ENCODE measurements at regions not wholly inside any gene's neighbourhood (a gene's known extent, or its start where the extent isn't known, plus 50 kb on each side); places are given as distances from the start of the nearest gene placed in this dataset.
"Not testable (repeated sequence)": the region's sequence is repeated elsewhere in the genome, so short reads cannot be mapped to it uniquely, and the experiment has no call there.

DNA sequence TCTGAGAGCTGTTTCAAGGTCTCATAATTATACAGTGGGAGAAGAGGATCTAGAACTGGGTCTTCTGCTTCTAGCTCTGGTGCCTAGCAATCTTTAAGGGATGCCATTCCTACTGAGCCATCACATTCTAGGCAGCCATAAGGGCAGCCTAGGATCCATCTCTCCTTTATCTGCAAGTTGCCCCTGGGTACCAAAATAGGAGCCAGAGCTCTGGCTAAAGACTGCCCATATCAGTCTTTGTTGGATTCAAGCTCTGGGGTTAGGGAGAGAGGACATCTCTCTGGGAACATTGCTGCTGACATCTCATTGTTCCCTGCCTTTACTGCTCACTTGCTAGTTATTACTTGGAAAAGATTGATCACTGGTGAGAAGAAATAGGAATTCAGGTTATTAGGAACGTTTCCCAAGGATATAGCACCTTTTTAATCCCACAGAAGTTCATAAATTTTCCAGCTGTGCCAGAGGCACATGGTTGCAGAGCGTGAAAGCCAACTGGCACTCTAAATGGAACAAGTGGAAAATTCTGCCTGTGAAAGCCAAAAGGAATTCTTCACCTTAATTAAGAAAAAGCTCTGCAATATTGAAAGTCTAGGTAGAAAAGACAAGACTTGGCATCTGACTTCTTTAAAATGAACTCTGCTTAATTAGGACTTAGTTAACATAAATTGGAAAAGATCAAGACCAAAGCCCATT lies 102.2 kb downstream of the CDC42EP3 start:
- H2AFZ ChIP-seq (ENCODE audit: low read length, unreplicated experiment): peak overlapping the region; percentile 72
- no peaks in the 10 kb centered on the region for H3K79me2 ChIP-seq (ENCODE audit: control insufficient read depth, insufficient read depth, low read length, unreplicated experiment)
- no peaks in the 10 kb centered on the region for H3K27me3 ChIP-seq (ENCODE audit: insufficient read depth, low read length)
- H3K27ac ChIP-seq (ENCODE audit: low read depth, low read length): peak overlapping the region; percentile 93
- no peaks in the 10 kb centered on the region for H3K36me3 ChIP-seq (ENCODE audit: insufficient read depth, low read length)
- peaks cover 71% of the 10 kb centered on the region for H3K4me1 ChIP-seq (ENCODE audit: control insufficient read depth, insufficient read depth, low read length, unreplicated experiment)
- H3K4me3 ChIP-seq (ENCODE audit: low read depth, low read length): no peak overlapping the region

DNA sequence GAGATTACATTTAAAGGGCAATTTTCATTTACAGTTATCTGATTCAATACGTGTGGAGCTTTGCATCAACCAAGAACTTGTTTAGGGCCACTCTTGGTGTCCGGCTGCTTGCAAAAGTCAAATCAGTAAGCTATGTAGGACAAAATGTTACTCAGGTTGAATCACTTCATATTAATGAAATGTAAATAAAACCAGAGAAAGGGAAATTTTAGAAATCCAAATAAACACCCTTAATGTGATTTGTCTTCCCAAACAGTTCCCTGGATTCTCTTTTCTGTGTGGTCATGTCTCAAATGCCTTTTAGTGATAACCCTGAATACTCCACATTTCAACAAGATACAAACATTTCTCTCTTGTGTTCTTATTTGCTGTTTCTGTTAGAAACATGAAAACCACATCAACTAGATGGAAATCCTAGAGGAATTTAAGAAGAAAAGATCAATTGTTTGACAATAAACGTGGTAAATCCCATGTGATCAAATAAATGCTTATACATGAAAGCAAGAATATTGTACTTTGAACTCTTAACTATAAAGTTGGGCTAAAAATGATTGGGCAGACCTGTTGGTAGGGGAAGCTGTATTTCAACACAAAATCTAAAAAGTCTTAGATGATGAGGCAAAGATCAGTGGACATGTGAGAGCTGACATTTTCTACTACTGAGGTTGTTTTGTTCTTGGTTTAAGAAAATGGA lies 101.3 kb downstream of the CDC42EP3 start:
- Histone ChIP-seq H3K4me3 (ENCODE audit: low read depth, low read length) (peak overlapping the region; percentile 36; the same call in 1 of the 2 replicates), H3K79me2 (ENCODE audit: control insufficient read depth, insufficient read depth, low read length, unreplicated experiment) (no peaks in the 10 kb centered on the region), H3K27me3 (ENCODE audit: insufficient read depth, low read length) (no peaks in the 10 kb centered on the region), H2AFZ (ENCODE audit: low read length, unreplicated experiment) (peak overlapping the region; percentile 72), H3K4me1 (ENCODE audit: control insufficient read depth, insufficient read depth, low read length, unreplicated experiment) (peaks cover 72% of the 10 kb centered on the region), H3K27ac (ENCODE audit: low read depth, low read length) (peak overlapping the region; percentile 93), H3K36me3 (ENCODE audit: insufficient read depth, low read length) (no peaks in the 10 kb centered on the region)

DNA sequence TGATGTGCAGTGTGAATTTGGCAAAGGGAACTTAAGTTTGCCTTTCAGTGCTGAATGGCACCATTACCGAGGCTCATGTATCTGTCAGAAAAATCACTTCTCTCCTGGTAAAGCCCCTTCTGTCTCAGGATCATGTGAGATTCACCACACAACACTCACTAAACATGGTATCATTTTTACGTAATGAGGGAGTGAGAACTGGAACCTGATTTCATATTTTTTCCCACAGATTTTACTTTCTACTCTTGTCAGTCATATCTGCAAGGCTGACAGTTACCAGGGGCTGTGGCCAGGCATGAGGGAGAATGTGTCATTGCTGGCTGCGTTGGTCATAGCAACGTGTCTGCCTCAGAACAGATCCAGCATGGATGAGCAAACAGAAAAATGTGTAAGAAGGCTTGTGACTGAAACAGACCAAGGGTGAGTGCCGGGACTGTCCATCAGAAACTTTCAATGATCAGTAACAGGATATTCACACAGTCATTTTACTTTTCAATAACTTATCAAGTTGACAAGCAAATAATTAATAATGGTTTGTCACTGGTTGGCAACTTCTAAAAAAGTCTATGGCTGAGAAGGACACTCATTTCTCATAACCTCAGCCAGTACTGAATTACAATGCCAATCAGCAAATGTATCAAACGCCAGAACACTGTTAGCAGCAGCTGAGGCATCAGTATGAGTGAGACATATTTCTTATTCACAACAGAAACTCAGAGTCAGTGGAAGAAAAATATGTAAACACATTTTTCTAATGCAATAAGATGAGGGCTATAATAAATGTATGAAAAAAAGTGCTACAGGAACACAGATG lies 100.5 kb downstream of the CDC42EP3 start:
- no peaks in the 10 kb centered on the region for H3K36me3 ChIP-seq (ENCODE audit: insufficient read depth, low read length)
- H3K27ac ChIP-seq (ENCODE audit: low read depth, low read length): peak overlapping the region; percentile 93
- no peaks in the 10 kb centered on the region for H3K79me2 ChIP-seq (ENCODE audit: control insufficient read depth, insufficient read depth, low read length, unreplicated experiment)
- peaks cover 72% of the 10 kb centered on the region for H3K4me1 ChIP-seq (ENCODE audit: control insufficient read depth, insufficient read depth, low read length, unreplicated experiment)
- H3K27me3 ChIP-seq (ENCODE audit: insufficient read depth, low read length): no peaks in the 10 kb centered on the region
- peak overlapping the region; percentile 39 for H2AFZ ChIP-seq (ENCODE audit: low read length, unreplicated experiment)
- peak overlapping the region; percentile 36; the same call in 1 of the 2 replicates for H3K4me3 ChIP-seq (ENCODE audit: low read depth, low read length)

DNA sequence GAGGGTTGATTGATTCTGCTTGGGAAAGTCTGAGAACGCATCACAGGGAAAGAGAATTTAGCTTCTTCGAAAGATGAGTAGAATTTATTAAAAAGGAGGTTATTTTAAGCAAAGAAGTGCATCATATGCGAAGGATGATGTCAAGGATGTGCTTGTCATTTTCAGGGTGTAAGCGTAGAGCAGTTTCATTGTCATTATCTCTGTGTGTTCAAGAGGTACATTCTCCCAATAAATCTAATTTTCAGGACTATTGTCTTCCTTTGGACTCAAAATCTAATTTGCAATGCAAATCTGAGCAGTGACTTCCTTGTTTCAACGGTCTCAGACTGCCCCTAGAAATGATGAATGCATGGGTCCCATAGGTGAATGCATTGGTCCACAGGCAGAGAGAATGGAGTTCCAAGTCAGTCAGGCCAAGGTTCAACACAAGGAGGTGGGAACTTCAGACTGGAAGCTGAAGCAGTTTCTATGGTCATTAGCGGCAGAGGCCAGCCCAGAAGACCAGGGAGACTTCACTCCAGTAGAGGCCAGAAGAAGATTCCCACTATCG lies 99.8 kb downstream of the CDC42EP3 start:
- Histone ChIP-seq H3K27ac (ENCODE audit: low read depth, low read length) (peak overlapping the region; percentile 93), H3K4me3 (ENCODE audit: low read depth, low read length) (peak overlapping the region; percentile 36; the same call in 1 of the 2 replicates), H3K4me1 (ENCODE audit: control insufficient read depth, insufficient read depth, low read length, unreplicated experiment) (peaks cover 67% of the 10 kb centered on the region), H3K79me2 (ENCODE audit: control insufficient read depth, insufficient read depth, low read length, unreplicated experiment) (no peaks in the 10 kb centered on the region), H3K36me3 (ENCODE audit: insufficient read depth, low read length) (no peaks in the 10 kb centered on the region), H3K27me3 (ENCODE audit: insufficient read depth, low read length) (no peaks in the 10 kb centered on the region), H2AFZ (ENCODE audit: low read length, unreplicated experiment) (peak overlapping the region; percentile 39)

DNA sequence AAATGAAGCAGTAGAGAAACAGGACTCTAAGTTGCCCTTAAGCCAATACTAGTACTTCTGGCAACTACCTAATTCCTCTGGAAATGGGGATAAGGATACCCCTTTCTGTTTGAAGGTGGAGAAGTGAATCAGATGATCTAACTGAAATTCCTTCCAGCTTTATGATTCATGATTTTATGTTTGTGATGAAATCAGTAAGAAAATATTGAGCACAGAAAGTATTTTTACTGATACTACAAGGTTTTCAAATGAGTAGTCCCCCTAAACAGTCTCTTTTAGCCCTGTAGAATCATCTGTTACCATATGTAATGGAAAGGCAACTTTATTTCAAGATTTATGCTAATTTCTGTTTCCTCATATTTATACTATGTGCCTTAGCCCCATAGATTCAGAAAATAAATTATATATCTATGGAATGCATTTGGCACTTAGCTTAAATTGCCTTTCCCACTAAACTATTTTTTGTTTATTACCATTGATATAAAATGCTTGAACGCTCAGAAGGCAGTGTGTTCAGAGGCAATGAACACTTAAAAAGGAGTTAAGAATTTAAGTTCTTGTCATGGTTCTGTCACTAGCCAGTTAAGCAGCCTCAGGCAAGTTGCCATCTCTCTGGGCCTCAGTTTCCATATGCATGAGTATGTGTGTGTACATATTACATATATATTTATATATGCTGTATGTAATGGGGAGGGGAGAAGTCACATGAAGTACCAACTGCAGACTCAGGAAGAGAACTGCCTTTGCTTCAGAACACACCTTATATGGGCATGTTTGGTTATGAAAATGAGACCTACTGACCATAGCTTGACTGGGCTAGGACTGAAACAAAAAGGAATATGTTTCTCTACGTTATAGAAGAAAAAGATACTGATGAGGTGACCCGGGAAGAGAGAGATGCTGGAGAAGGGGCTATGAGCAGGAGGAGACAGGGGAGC lies 97.7 kb downstream of the CDC42EP3 start:
- no peaks in the 10 kb centered on the region for H3K27me3 ChIP-seq (ENCODE audit: insufficient read depth, low read length)
- H2AFZ ChIP-seq (ENCODE audit: low read length, unreplicated experiment): no peak overlapping the region
- peaks cover 67% of the 10 kb centered on the region for H3K4me1 ChIP-seq (ENCODE audit: control insufficient read depth, insufficient read depth, low read length, unreplicated experiment)
- no peaks in the 10 kb centered on the region for H3K79me2 ChIP-seq (ENCODE audit: control insufficient read depth, insufficient read depth, low read length, unreplicated experiment)
- peak overlapping the region; percentile 84 for H3K27ac ChIP-seq (ENCODE audit: low read depth, low read length)
- no peaks in the 10 kb centered on the region for H3K36me3 ChIP-seq (ENCODE audit: insufficient read depth, low read length)
- H3K4me3 ChIP-seq (ENCODE audit: low read depth, low read length): no peak overlapping the region

DNA sequence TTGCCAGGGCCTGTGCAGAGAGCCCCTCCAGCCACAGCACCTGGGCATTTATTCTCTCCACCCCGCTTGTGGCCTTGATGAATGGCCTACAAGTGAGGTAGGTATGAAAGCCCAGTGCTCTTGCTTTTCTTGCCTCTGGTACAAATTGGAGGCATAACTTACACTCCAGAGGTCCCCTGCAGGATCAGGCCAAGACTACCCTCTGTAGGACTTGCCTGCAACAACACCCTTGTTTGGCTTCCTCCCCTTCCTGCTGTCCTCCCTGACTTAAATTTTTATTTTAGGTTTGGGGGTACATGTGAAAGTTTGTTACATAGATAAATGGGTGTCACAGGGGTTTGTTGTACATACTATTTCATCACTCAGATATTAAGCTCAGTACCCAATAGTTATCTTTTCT lies 95.7 kb downstream of the CDC42EP3 start:
- Histone ChIP-seq H3K27me3 (ENCODE audit: insufficient read depth, low read length) (no peaks in the 10 kb centered on the region), H3K27ac (ENCODE audit: low read depth, low read length) (no peak overlapping the region), H3K4me1 (ENCODE audit: control insufficient read depth, insufficient read depth, low read length, unreplicated experiment) (peaks cover 58% of the 10 kb centered on the region), H3K36me3 (ENCODE audit: insufficient read depth, low read length) (no peaks in the 10 kb centered on the region), H3K4me3 (ENCODE audit: low read depth, low read length) (no peak overlapping the region), H3K79me2 (ENCODE audit: control insufficient read depth, insufficient read depth, low read length, unreplicated experiment) (no peaks in the 10 kb centered on the region), H2AFZ (ENCODE audit: low read length, unreplicated experiment) (no peak overlapping the region)

DNA sequence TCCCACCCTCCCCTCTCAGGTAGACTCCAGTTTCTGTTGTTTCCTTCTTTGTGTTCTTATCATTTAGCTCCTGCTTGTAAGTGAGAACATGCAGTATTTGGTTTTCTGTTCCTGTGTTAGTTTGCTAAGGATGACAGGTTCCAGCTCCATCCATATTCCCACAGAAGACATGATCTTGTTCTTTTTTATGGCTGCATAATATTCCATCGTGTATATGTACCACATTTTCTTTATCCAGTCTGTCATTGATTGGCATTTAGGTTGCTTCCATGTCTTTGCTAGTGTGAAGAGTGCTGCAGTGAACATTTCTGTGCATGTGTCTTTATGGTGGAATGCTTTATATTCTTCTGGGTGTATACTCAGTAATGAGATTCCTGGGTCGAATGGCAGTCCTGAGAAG lies 95.2 kb downstream of the CDC42EP3 start:
- not testable (repeated sequence) for H3K79me2 ChIP-seq (ENCODE audit: control insufficient read depth, insufficient read depth, low read length, unreplicated experiment); H3K4me3 ChIP-seq (ENCODE audit: low read depth, low read length)
- H3K4me1 ChIP-seq (ENCODE audit: control insufficient read depth, insufficient read depth, low read length, unreplicated experiment): peaks cover 54% of the 10 kb centered on the region

DNA sequence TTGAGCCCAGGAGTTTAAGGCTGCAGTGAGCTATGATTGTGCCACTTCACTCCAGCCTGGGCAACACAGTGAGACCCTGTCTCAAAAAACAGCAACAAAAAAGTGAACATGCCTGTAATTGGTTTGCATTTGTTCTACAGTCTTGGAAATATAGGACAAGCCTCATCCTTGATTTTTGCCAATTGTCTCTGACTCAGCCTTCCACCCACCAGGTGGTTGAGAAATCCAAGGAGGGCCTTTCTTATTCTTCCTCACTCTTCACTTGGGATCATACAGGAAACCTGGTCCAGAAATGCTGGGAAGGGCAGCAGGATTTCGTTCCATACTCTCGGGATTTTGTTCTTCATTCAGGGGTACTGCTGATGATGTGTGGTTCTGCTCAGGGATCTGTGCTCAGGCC lies 94.6 kb downstream of the CDC42EP3 start:
- Histone ChIP-seq H3K27me3 (ENCODE audit: insufficient read depth, low read length) (no peaks in the 10 kb centered on the region), H3K4me1 (ENCODE audit: control insufficient read depth, insufficient read depth, low read length, unreplicated experiment) (peaks cover 48% of the 10 kb centered on the region), H3K36me3 (ENCODE audit: insufficient read depth, low read length) (no peaks in the 10 kb centered on the region), H2AFZ (ENCODE audit: low read length, unreplicated experiment) (no peak overlapping the region), H3K79me2 (ENCODE audit: control insufficient read depth, insufficient read depth, low read length, unreplicated experiment) (no peaks in the 10 kb centered on the region), H3K27ac (ENCODE audit: low read depth, low read length) (0 out of 2 replicates have a peak overlapping the region, but pooled peaks have one; percentile 21), H3K4me3 (ENCODE audit: low read depth, low read length) (no peak overlapping the region)

More for the DNA sequence above, 95.2 kb downstream of the CDC42EP3 start:
- H3K36me3 ChIP-seq (ENCODE audit: insufficient read depth, low read length); H3K27me3 ChIP-seq (ENCODE audit: insufficient read depth, low read length); H2AFZ ChIP-seq (ENCODE audit: low read length, unreplicated experiment): not testable (repeated sequence)
- H3K27ac ChIP-seq (ENCODE audit: low read depth, low read length): 0 out of 2 replicates have a peak overlapping the region, but pooled peaks have one; percentile 21

DNA sequence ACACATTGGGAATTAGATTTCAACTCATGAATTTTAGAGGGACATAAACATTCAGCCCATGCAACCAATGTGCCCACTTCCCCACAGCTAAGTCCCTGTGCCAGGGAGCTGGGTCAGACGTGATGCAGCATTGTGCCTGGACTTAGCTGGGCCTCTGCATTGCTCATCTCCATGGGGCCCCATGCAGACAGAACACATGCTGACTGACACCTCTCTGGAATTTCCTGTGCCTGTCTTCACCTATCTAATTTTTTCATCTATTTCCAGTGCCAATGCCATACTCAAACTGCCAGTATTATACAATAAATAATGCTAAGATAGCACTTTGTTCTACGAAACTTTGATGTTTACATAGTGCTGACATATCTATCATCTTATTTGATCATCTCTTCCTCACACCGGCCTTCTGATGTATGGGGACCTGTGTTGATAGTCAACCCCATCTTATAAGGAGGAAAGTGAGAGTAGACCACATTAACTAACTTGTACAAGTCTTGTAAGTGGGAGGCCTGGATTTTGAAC lies 92.2 kb downstream of the CDC42EP3 start:
- Histone ChIP-seq H2AFZ (ENCODE audit: low read length, unreplicated experiment) (no peak overlapping the region), H3K79me2 (ENCODE audit: control insufficient read depth, insufficient read depth, low read length, unreplicated experiment) (no peaks in the 10 kb centered on the region), H3K36me3 (ENCODE audit: insufficient read depth, low read length) (no peaks in the 10 kb centered on the region), H3K4me1 (ENCODE audit: control insufficient read depth, insufficient read depth, low read length, unreplicated experiment) (peaks cover 46% of the 10 kb centered on the region), H3K4me3 (ENCODE audit: low read depth, low read length) (no peak overlapping the region), H3K27me3 (ENCODE audit: insufficient read depth, low read length) (no peaks in the 10 kb centered on the region), H3K27ac (ENCODE audit: low read depth, low read length) (peak overlapping the region; percentile 63)
